Suppressor macrophage (primary cell): ENCODE measurements at regions not wholly inside any gene's neighbourhood (a gene's known extent, or its start where the extent isn't known, plus 50 kb on each side); places are given as distances from the start of the nearest gene placed in this dataset.

Source experiments
- DNase-seq, 4 experiments: peaks; one replicate each; pipeline ENCODE4 v3.0.0-alpha.2; 2020 to 2022

- no peak for DNase-seq
These were observed 169.0 kb upstream of the PITX1 start for GRCh38 chr5:135203019-135203418.

GRCh38 chr5:135199919-135200318 is 165.9 kb upstream of the PITX1 start:
- no peak for DNase-seq

- DNase-seq = no peak
These were observed 162.5 kb upstream of the PITX1 start for GRCh38 chr5:135196483-135196882.

DNA sequence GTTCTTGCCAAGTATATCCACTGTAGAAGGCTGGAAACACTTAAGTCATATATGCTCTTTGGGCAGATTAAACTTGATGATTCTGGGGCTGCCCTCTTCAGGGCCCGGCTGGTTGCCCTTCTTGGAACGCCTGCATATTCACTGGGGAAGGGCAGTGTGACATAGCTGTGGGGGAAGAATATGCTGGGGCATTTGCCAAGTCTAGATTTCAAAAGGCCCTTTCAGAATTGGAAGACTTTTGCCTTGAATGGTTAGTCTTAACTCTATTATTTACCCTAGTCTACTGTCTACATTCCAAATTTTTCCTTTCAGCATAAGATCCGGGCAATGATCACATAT is 161.2 kb upstream of the PITX1 start:
- no peak for DNase-seq

DNA sequence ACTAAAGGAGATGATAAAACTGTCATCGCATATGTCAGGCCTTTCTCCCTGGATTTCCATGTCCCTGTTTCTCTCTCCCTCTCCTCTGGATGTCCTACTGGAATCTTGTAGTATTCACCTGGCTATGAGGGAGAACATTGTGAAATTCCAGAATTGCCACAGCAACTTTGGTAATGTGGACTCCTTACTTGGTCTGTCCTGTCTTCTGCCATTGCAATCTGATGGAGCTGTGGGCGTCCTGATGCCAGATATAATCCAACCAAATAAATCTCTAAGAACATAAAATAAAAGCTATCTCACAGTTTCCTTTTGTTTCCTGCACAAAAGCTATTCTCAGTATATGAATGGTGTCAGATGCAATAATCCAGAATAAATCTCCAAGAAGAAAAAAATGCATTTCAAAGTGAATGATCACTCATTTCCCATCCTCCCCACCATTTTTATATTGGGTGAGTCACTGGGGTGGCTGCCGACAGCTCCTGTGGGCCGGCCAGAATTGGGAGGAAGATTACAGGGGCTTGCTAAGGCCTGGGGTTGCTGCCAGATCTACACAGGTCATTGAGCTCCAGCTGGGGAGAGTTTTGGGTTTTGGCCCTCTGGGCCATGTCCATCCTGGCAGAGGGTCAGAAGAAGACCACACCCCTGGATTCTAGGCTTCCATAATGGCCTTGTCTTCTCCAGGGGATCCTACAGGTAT is 160.7 kb upstream of the PITX1 start:
- no peak for DNase-seq

GRCh38 chr5:135194126-135194488 is 160.1 kb upstream of the PITX1 start:
- DNase-seq = no peak

DNA sequence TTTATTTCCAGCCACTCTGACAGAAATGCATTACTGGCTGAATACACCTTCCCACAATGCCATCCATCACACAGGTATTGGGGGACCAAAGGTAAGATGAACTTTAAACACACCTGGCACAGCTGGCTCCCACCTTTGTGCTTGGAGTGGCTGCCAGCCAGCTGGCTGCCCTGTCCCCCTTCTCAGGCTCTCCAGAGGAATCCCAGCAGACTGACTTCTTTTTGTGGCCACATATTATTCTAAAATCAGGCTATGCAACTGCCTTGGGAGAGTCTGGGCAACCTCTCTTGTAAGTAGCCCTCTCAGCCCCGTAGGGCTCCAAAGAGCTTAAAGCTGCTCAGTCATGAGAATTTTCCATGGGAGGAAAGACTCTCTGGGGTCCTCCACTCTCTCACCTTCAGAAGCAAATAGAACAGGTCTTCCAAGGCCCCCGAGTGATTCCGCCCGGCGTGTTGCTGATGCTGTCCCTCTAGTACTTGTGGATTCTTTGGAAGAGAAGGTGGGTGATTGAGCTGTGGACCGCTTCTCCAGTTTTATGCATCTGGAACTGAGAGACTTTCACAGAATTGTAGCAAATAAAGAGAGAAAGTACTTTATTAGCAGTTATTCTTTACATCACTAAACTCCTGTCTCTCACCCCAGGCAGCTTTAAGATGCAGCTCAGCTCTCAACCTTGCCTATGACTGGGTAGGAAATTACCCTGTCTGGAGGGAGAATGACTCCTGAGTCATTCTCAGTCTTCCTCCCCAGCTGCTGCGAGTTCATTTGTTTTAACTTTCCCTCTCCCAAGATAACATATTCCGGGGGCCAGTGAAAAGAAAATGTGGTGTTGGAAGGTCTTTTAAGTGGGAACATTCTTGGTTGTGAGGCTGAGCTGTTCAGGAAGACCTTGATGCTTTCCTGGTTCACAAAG is 159.4 kb upstream of the PITX1 start:
- DNase-seq = no peak

DNA sequence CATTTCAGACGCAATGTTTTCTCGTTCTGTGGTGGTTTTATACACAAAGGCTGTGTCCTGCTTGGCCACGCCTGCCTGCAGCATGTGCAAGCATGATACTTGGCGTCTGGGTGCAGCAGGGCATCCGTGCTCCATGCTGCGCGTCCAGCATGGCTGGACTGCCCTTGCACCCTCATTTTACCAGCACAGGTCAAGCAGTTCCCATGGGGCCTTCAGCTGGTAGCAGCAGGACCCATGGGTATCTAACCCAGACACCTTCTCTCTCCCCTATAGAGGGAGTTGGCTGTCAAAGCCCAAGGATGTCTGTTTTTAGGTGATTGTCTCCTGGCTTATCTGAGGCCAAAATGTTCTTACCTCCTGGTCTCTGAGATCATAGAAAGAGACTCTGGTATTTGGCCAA is 158.3 kb upstream of the PITX1 start:
- no peak for DNase-seq

DNA sequence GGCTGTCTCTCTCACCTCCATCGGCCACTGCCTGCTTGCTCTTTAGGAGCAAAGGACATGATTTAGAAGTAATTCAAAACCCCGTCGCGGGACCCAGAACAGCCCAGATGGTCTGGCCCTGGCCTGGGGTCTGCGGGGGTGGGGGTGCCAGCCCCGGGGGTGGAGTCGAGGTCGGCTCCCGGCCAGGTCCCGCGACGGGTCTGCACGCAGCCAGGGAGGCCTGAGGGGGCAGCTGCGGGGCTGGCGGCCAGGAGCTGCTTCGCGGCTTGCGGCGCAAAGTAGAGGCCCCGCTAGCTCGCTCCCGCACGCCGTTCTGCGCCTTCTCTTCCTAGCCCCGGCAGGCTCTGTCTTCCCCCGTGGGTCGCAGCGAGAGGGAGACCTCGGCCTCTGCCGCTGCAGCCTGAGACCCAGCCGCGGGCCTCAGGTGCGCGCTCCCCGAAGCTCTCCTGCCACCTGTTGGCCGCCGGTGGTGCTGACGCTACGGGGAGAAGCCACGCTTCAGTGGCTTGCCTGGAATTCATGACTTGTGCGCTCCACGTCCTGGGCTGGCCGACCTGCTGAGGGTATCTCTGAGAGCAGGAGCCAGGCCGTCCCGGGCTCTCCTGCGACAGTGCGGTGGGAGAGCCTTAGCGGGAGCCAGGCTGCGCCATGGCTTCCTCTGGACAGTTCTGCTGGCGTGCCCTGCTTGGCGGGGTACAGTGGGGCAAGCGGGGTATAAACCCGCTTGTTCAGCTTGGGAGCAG is 157.2 kb upstream of the PITX1 start:
- peak; percentile 75 to 88 (median 82) for DNase-seq

DNA sequence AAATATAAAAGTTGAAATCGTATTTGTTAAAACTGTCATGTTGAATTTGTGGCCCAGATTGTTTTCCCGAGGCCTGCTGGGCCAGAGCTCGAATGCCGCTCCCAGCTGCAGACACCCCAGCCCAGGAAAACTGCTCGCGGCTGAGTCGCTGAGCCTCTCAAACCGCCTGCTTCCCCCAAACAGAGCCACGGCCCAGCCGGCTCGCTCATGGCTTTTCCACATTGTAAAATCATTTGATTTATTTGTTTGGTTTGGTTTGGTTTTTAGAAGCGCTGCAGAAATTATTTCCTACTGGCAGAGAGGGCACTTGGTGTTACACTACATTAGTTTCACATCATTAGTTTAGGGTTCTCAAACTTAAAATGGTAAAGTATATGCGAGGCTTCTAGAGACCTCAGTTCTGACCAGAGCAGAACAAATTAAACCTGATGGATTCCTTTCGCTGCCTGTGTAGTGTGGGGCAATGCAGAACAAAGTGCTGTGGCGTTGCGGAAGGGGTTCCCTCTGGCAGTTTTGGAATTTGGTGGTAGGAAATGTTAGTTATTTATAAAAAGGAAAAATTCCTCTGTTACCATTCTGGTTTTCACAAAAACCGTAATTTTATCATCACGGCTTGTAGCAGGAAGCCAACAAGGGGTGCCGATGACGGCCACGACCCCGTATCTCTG is 156.5 kb upstream of the PITX1 start:
- DNase-seq = no peak

GRCh38 chr5:135189024-135189423 is 155.0 kb upstream of the PITX1 start:
- no peak for DNase-seq

- no peak for DNase-seq
These were observed 154.3 kb upstream of the PITX1 start for GRCh38 chr5:135188233-135188914.

- no peak for DNase-seq
These were observed 152.9 kb upstream of the PITX1 start for GRCh38 chr5:135186662-135187522.

- no peak for DNase-seq
These were observed 151.5 kb upstream of the PITX1 start for GRCh38 chr5:135185481-135186065.

- no peak for DNase-seq
These were observed 150.6 kb upstream of the PITX1 start for GRCh38 chr5:135184646-135185045.

GRCh38 chr5:135183464-135183863 is 149.4 kb upstream of the PITX1 start:
- DNase-seq = no peak

DNA sequence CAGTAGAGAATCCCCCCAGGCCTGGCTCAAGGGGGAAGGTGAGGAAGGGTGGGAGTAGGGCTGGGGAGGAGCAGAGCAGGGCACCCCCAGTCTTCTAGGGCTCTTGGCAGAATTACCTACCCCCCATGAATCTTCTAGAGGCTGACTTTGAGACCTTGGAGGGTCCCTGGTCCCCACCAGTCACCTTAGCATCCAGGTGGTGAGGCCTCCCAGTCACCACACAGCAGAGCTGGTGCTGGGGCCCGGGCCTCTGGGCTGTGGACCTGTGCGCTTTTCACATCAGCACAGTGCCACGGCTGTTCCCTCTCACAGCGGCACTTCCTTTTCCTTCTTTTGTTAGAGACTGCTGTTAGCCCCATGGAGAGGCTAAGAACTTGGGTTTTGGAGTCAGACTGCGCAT is 148.6 kb upstream of the PITX1 start:
- DNase-seq = no peak

GRCh38 chr5:135181653-135182052 is 147.6 kb upstream of the PITX1 start:
- DNase-seq = no peak

DNA sequence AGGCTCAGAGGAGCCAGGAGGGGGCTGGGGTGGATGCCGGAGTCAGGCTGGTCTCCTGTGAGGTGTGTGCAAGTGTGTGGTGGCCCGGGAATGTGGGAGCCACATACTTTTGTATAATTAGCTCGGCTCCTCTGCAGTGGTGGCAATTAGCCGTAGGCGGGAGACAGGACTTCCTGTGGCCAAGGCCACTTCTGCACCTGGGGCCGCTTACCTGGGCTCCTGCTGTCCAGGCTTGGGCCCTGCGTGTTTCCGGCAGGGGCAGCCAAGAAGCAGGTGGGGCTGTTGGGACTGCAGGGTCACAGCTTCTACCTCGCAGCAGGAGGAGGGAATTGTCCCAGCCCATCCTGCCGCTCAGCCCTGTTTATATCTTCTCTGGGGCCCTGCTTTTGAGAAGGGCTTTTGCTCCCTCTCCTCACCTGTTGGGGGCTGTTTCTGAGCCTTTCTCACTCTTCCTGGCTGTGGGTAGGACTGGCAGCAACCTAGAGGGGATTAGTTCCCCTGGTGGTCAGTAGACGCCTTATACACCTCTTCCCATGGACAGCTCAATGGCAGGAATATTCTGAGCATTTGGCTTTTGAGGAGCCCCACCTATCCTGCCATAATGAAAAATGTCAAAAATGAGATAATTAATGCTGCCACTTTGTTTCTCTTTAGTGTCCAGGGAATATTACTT is 145.4 kb upstream of the PITX1 start:
- DNase-seq = no peak

GRCh38 chr5:135178476-135179155 is 144.6 kb upstream of the PITX1 start:
- DNase-seq = no peak
